Suprapubic skin (tissue), 4 donors: ENCODE measurements at regions not wholly inside any gene's neighbourhood (a gene's known extent, or its start where the extent isn't known, plus 50 kb on each side); places are given as distances from the start of the nearest gene placed in this dataset.

Experiments used
- DNase-seq, 2 donors: peaks; one replicate each; pipeline ENCODE4 v3.0.0-alpha.2; 2019; ENCODE audit warnings: low spot score in 2 of 2
- H3K27ac ChIP-seq: fragments of 200-600 bp; sonication (generic); one replicate; pipeline ENCODE4 v1.5.1; 2019
- H3K27me3 ChIP-seq: fragments of 200-600 bp; sonication (generic); one replicate; pipeline ENCODE4 v1.5.1; 2019
- H3K36me3 ChIP-seq: fragments of 200-600 bp; sonication (generic); one replicate; pipeline ENCODE4 v1.5.1; 2019
- H3K4me1 ChIP-seq: fragments of 200-600 bp; sonication (generic); one replicate; pipeline ENCODE4 v1.5.1; 2019
- H3K4me3 ChIP-seq: fragments of 200-600 bp; sonication (generic); one replicate; pipeline ENCODE4 v1.5.1; 2019; ENCODE audit warnings: mild to moderate bottlenecking
- H3K9me3 ChIP-seq: fragments of 200-600 bp; sonication (generic); one replicate; pipeline ENCODE4 v1.5.1; 2019
- CTCF ChIP-seq, 2 donors: fragments of 200-600 bp in 1 of 2; fragments of 450-650 bp in 1 of 2; sonication (generic) in 1 of 2; IDR thresholded peaks; one replicate each; pipeline ENCODE4 v1.5.1; 2016 to 2019; ENCODE audit warnings: antibody characterized with exemption in 2 of 2, mild to moderate bottlenecking in 1 of 2, moderate library complexity in 1 of 2
- EP300 ChIP-seq: sonication (generic); formaldehyde crosslinking; IDR thresholded peaks from one replicate; pipeline ENCODE4 v1.6.1; 2017; ENCODE audit warnings: antibody characterized with exemption
- POLR2A ChIP-seq, 2 donors: fragments of 450-650 bp; IDR thresholded peaks; one replicate each; pipeline ENCODE4 v1.6.1; 2017; ENCODE audit warnings: antibody characterized with exemption in 2 of 2, mild to moderate bottlenecking in 2 of 2, moderate library complexity in 2 of 2
- POLR2AphosphoS5 ChIP-seq, 3 donors: sonication (generic); formaldehyde crosslinking; IDR thresholded peaks; one replicate each; pipeline ENCODE4 v1.6.1; 2017; ENCODE audit warnings: antibody characterized with exemption in 3 of 3
- WGBS: methylation state at CpG from one replicate; pipeline ENCODE4 v1.1.5; 2018; 5-methylcytosine and 5-hydroxymethylcytosine counted together

GRCh38 chr17:72244494-72244893 lies 123.7 kb downstream of the SOX9 start:
- no peaks in the 10 kb centered on the region for H3K27me3 ChIP-seq
- H3K4me1 ChIP-seq: no peaks in the 10 kb centered on the region
- no peak overlapping the region for H3K27ac ChIP-seq
- peaks cover 9% of the 10 kb centered on the region for H3K9me3 ChIP-seq
- no peak overlapping the region for H3K4me3 ChIP-seq
- TF ChIP-seq EP300 (no peak), CTCF (IDR thresholded peaks at IDR 0.05) (no peak), POLR2AphosphoS5 (IDR thresholded peaks at IDR 0.05) (no peak), POLR2A (IDR thresholded peaks at IDR 0.05) (no peak)
- DNase-seq: no peak
- no peaks in the 10 kb centered on the region for H3K36me3 ChIP-seq
- WGBS: 85% methylated on average over 4 of the region's 4 CpGs

GRCh38 chr17:72244956-72245355 lies 124.1 kb downstream of the SOX9 start:
- H3K4me3 ChIP-seq: no peak overlapping the region
- WGBS: 83% methylated on average over 2 of the region's 2 CpGs
- H3K27me3 ChIP-seq: no peaks in the 10 kb centered on the region
- TF ChIP-seq EP300 (no peak), POLR2AphosphoS5 (IDR thresholded peaks at IDR 0.05) (no peak), POLR2A (IDR thresholded peaks at IDR 0.05) (no peak), CTCF (IDR thresholded peaks at IDR 0.05) (no peak)
- H3K27ac ChIP-seq: no peak overlapping the region
- H3K36me3 ChIP-seq: no peaks in the 10 kb centered on the region
- DNase-seq: no peak
- peaks cover 9% of the 10 kb centered on the region for H3K9me3 ChIP-seq
- no peaks in the 10 kb centered on the region for H3K4me1 ChIP-seq

- no peak overlapping the region for H3K4me3 ChIP-seq
- no peak for TF ChIP-seq POLR2A (IDR thresholded peaks at IDR 0.05)
- TF ChIP-seq CTCF (IDR thresholded peaks at IDR 0.05): no peak
- DNase-seq: no peak
- no peak overlapping the region for H3K27ac ChIP-seq
- no peaks in the 10 kb centered on the region for H3K27me3 ChIP-seq
- H3K4me1 ChIP-seq: no peaks in the 10 kb centered on the region
- peaks cover under 1% of the 10 kb centered on the region for H3K9me3 ChIP-seq
- H3K36me3 ChIP-seq: no peaks in the 10 kb centered on the region
- 83% methylated on average over 5 of the region's 5 CpGs for WGBS
Observed at GRCh38 chr17:72249441-72249840, 128.6 kb downstream of the SOX9 start.

GRCh38 chr17:72250206-72250605 lies 129.4 kb downstream of the SOX9 start:
- Histone ChIP-seq H3K4me3 (no peak overlapping the region), H3K36me3 (no peaks in the 10 kb centered on the region), H3K4me1 (no peaks in the 10 kb centered on the region), H3K27ac (no peak overlapping the region), H3K27me3 (no peaks in the 10 kb centered on the region), H3K9me3 (no peaks in the 10 kb centered on the region)
- DNase-seq: no peak
- WGBS: 93% methylated on average over 1 of the region's 1 CpG
- TF ChIP-seq EP300: no peak
- no peak for TF ChIP-seq POLR2AphosphoS5 (IDR thresholded peaks at IDR 0.05)
- no peak for TF ChIP-seq CTCF (IDR thresholded peaks at IDR 0.05)
- TF ChIP-seq POLR2A (IDR thresholded peaks at IDR 0.05): no peak

- WGBS: 77% methylated on average over 3 of the region's 3 CpGs
- no peak overlapping the region for H3K27ac ChIP-seq
- no peaks in the 10 kb centered on the region for H3K4me1 ChIP-seq
Observed at GRCh38 chr17:72253597-72253996, 132.8 kb downstream of the SOX9 start.

More at GRCh38 chr17:72253597-72253996, 132.8 kb downstream of the SOX9 start:
- Histone ChIP-seq H3K27me3 (no peaks in the 10 kb centered on the region), H3K4me3 (no peak overlapping the region), H3K9me3 (no peaks in the 10 kb centered on the region), H3K36me3 (no peaks in the 10 kb centered on the region)
- TF ChIP-seq POLR2AphosphoS5 (IDR thresholded peaks at IDR 0.05): no peak
- no peak for TF ChIP-seq POLR2A (IDR thresholded peaks at IDR 0.05)
- TF ChIP-seq CTCF (IDR thresholded peaks at IDR 0.05): no peak
- no peak for TF ChIP-seq EP300
- no peak for DNase-seq
